Mucosa of rectum (tissue), 2 donors: ENCODE measurements at regions not wholly inside any gene's neighbourhood (a gene's known extent, or its start where the extent isn't known, plus 50 kb on each side); places are given as distances from the start of the nearest gene placed in this dataset.

Source experiments
- H3K27ac ChIP-seq, 2 donors: one replicate each; pipeline ENCODE4 v1.7.0; 2013; ENCODE audit warnings: inconsistent platforms in 2 of 2, low read depth in 2 of 2, low read length in 2 of 2
- H3K27me3 ChIP-seq, 2 donors: one replicate each; pipeline ENCODE4 v1.7.0; 2013; ENCODE audit warnings: low read length in 2 of 2; ENCODE audit not compliant: control insufficient read depth in 2 of 2, insufficient read depth in 2 of 2
- H3K36me3 ChIP-seq, 2 donors: one replicate each; pipeline ENCODE4 v1.7.0; 2013; ENCODE audit warnings: low read length in 2 of 2; ENCODE audit not compliant: control insufficient read depth in 2 of 2, insufficient read depth in 2 of 2
- H3K4me1 ChIP-seq, 2 donors: one replicate each; pipeline ENCODE4 v1.7.0; 2013; ENCODE audit warnings: low read length in 2 of 2, mild to moderate bottlenecking in 1 of 2; ENCODE audit not compliant: control insufficient read depth in 2 of 2, insufficient read depth in 2 of 2
- H3K4me3 ChIP-seq, 2 donors: one replicate each; pipeline ENCODE4 v1.7.0; 2013; ENCODE audit warnings: low read length in 2 of 2
- H3K9ac ChIP-seq, 2 donors: one replicate each; pipeline ENCODE4 v1.7.0; 2013; ENCODE audit warnings: low read length in 2 of 2, low read depth in 1 of 2, mild to moderate bottlenecking in 1 of 2
- H3K9me3 ChIP-seq, 2 donors: one replicate each; pipeline ENCODE4 v1.7.0; 2013; ENCODE audit warnings: low read length in 2 of 2; ENCODE audit not compliant: control insufficient read depth in 2 of 2
- donor health status: healthy.
- donor health status: Normal muscosa, but diverticular disease.

GRCh38 chr20:40558212-40558611 is 130.8 kb downstream of the MAFB start:
- Histone ChIP-seq H3K4me3 (no peak overlapping the region), H3K27ac (no peak overlapping the region), H3K4me1 (peaks cover 9 to 13% of the 10 kb centered on the region in 2 donors), H3K36me3 (no peaks in the 10 kb centered on the region), H3K9ac (no peak overlapping the region), H3K9me3 (no peaks in the 10 kb centered on the region), H3K27me3 (no peaks in the 10 kb centered on the region)

GRCh38 chr20:40551125-40551530 is 137.9 kb downstream of the MAFB start:
- no peaks in the 10 kb centered on the region for H3K9me3 ChIP-seq
- H3K36me3 ChIP-seq: no peaks in the 10 kb centered on the region
- no peak overlapping the region for H3K4me3 ChIP-seq
- no peak overlapping the region for H3K9ac ChIP-seq
- no peaks in the 10 kb centered on the region for H3K4me1 ChIP-seq
- H3K27me3 ChIP-seq: no peaks in the 10 kb centered on the region
- H3K27ac ChIP-seq: no peak overlapping the region

GRCh38 chr20:40547483-40548091 is 141.4 kb downstream of the MAFB start:
- H3K4me1 ChIP-seq: peaks cover 0 to 3% of the 10 kb centered on the region in 2 donors
- H3K27me3 ChIP-seq: no peaks in the 10 kb centered on the region
- H3K27ac ChIP-seq: no peak overlapping the region
- no peaks in the 10 kb centered on the region for H3K9me3 ChIP-seq
- H3K4me3 ChIP-seq: no peak overlapping the region
- no peaks in the 10 kb centered on the region for H3K36me3 ChIP-seq
- no peak overlapping the region for H3K9ac ChIP-seq

GRCh38 chr20:40545478-40545877 is 143.6 kb downstream of the MAFB start:
- Histone ChIP-seq H3K9me3 (no peaks in the 10 kb centered on the region), H3K27ac (no peak overlapping the region), H3K4me1 (peaks cover 0 to 3% of the 10 kb centered on the region in 2 donors), H3K9ac (no peak overlapping the region), H3K36me3 (no peaks in the 10 kb centered on the region), H3K27me3 (no peaks in the 10 kb centered on the region), H3K4me3 (no peak overlapping the region)

- Histone ChIP-seq H3K9me3 (no peaks in the 10 kb centered on the region), H3K4me3 (no peak overlapping the region), H3K4me1 (peaks cover 0 to 3% of the 10 kb centered on the region in 2 donors)
These were observed 147.0 kb downstream of the MAFB start for GRCh38 chr20:40542065-40542464.

GRCh38 chr20:40540166-40540565 is 148.9 kb downstream of the MAFB start:
- no peak overlapping the region for H3K9ac ChIP-seq
- no peak overlapping the region for H3K27ac ChIP-seq
- H3K4me1 ChIP-seq: peaks cover 0 to 3% of the 10 kb centered on the region in 2 donors
- H3K4me3 ChIP-seq: no peak overlapping the region
- peaks cover 0 to 2% of the 10 kb centered on the region in 2 donors for H3K27me3 ChIP-seq
- H3K9me3 ChIP-seq: no peaks in the 10 kb centered on the region
- no peaks in the 10 kb centered on the region for H3K36me3 ChIP-seq

More at GRCh38 chr20:40542065-40542464, 147.0 kb downstream of the MAFB start:
- Histone ChIP-seq H3K9ac (no peak overlapping the region), H3K36me3 (no peaks in the 10 kb centered on the region), H3K27ac (no peak overlapping the region), H3K27me3 (peaks cover 0 to 2% of the 10 kb centered on the region in 2 donors)

- Histone ChIP-seq H3K9me3 (no peaks in the 10 kb centered on the region), H3K4me1 (no peaks in the 10 kb centered on the region), H3K27ac (no peak overlapping the region), H3K4me3 (no peak overlapping the region), H3K9ac (no peak overlapping the region), H3K27me3 (peaks cover 0 to 2% of the 10 kb centered on the region in 2 donors), H3K36me3 (no peaks in the 10 kb centered on the region)
These were observed 150.9 kb downstream of the MAFB start for GRCh38 chr20:40538131-40538530.

- Histone ChIP-seq H3K9ac (no peak overlapping the region), H3K36me3 (no peaks in the 10 kb centered on the region), H3K27ac (no peak overlapping the region), H3K4me3 (no peak overlapping the region), H3K27me3 (peaks cover 0 to 2% of the 10 kb centered on the region in 2 donors), H3K9me3 (peaks cover 4 to 5% of the 10 kb centered on the region in 2 donors), H3K4me1 (no peaks in the 10 kb centered on the region)
These were observed 152.2 kb downstream of the MAFB start for GRCh38 chr20:40536808-40537207.

- H3K9ac ChIP-seq: no peak overlapping the region
- peaks cover 0 to 2% of the 10 kb centered on the region in 2 donors for H3K27me3 ChIP-seq
- no peaks in the 10 kb centered on the region for H3K36me3 ChIP-seq
- no peak overlapping the region for H3K4me3 ChIP-seq
- H3K27ac ChIP-seq: no peak overlapping the region
- H3K9me3 ChIP-seq: peaks cover 6 to 8% of the 10 kb centered on the region in 2 donors
- no peaks in the 10 kb centered on the region for H3K4me1 ChIP-seq
These were observed 153.2 kb downstream of the MAFB start for GRCh38 chr20:40535816-40536215.

- Histone ChIP-seq H3K27me3 (no peaks in the 10 kb centered on the region), H3K36me3 (no peaks in the 10 kb centered on the region), H3K4me1 (no peaks in the 10 kb centered on the region), H3K27ac (no peak overlapping the region), H3K9ac (no peak overlapping the region), H3K4me3 (no peak overlapping the region), H3K9me3 (peaks cover 6 to 8% of the 10 kb centered on the region in 2 donors)
These were observed 156.9 kb downstream of the MAFB start for GRCh38 chr20:40532103-40532502.
